ENCODE measurements at regions not wholly inside any gene's neighbourhood (a gene's known extent, or its start where the extent isn't known, plus 50 kb on each side); places are given as distances from the start of the nearest gene placed in this dataset.

GRCh38 chr2:226115832-226116200, 683.8 kb downstream of the IRS1 start:
- TF ChIP-seq POLR2A (IDR thresholded peaks at IDR 0.05; ENCODE audit: low read depth, low read length) (no peak), TAF1 (IDR thresholded peaks at IDR 0.05; ENCODE audit: low read depth, low read length) (no peak), POLR2AphosphoS5 (IDR thresholded peaks at IDR 0.05; ENCODE audit: low read depth, low read length) (no peak)
